ENCODE measurements at regions not wholly inside any gene's neighbourhood (a gene's known extent, or its start where the extent isn't known, plus 50 kb on each side); places are given as distances from the start of the nearest gene placed in this dataset.

GRCh38 chr5:54602475-54602874 lies 84.9 kb downstream of the SNX18 start:
- TF ChIP-seq POLR2A (IDR thresholded peaks at IDR 0.05; ENCODE audit: low read depth, low read length) (no peak), TAF1 (IDR thresholded peaks at IDR 0.05; ENCODE audit: borderline replicate concordance, low read depth, low read length) (no peak)

Measured in GM12892 (cell line).